PC-3 (cell line): ENCODE measurements at regions not wholly inside any gene's neighbourhood (a gene's known extent, or its start where the extent isn't known, plus 50 kb on each side); places are given as distances from the start of the nearest gene placed in this dataset.

ENCODE experiments used
- ATAC-seq: fragments of 200-7000 bp; cut with Tn5 transposase; 2 replicates; pipeline ENCODE4 v1.9.1; 2020; ENCODE audit warnings: mild to moderate bottlenecking, moderate library complexity
- BruUV-seq: library from RNA; stranded (reverse); fragments of 400-500 nt; replicated peaks from 2 replicates; lab custom pipeline; 2021; lab: Mats Ljungman, UMichigan
- CTCF ChIA-PET: fragments of 300-600 bp; sonication (Branson Sonifier 250); formaldehyde crosslinking; loops from one replicate; lab custom pipeline; 2022; ENCODE audit warnings: antibody characterized with exemption; lab: Charles Lee
- POLR2A ChIA-PET: fragments of 300-600 bp; sonication (Branson Sonifier 250); formaldehyde crosslinking; loops from one replicate; lab custom pipeline; 2022; ENCODE audit warnings: antibody characterized with exemption; ENCODE audit not compliant: unreplicated experiment; lab: Charles Lee
- DNase-seq: peaks from one replicate; pipeline ENCODE4 v3.0.0-alpha.2; 2015
- H2AFZ ChIP-seq: fragments of 300-600 bp; sonication (generic); 2 replicates; pipeline ENCODE4 v1.6.0; 2016; ENCODE audit warnings: antibody characterized with exemption, low read length
- H3F3A ChIP-seq: fragments of 300-600 bp; sonication (generic); one replicate; pipeline ENCODE4 v1.6.0; 2017; ENCODE audit warnings: antibody characterized with exemption, low read length, control low read depth, mild to moderate bottlenecking; ENCODE audit not compliant: unreplicated experiment
- H3K27ac ChIP-seq: fragments of 300-600 bp; sonication (generic); 2 replicates; pipeline ENCODE4 v1.5.1; 2016; ENCODE audit warnings: mild to moderate bottlenecking, low read length
- H3K27me3 ChIP-seq: fragments of 300-600 bp; sonication (generic); 2 replicates; pipeline ENCODE4 v1.6.1; 2016; ENCODE audit warnings: low read length, mixed read lengths
- H3K36me3 ChIP-seq: fragments of 300-600 bp; sonication (generic); 2 replicates; pipeline ENCODE4 v1.6.1; 2016; ENCODE audit warnings: low read depth, mixed run types, low read length, mixed read lengths
- H3K4me1 ChIP-seq: fragments of 300-600 bp; sonication (generic); 2 replicates; pipeline ENCODE4 v1.5.1; 2016; ENCODE audit warnings: low read length; ENCODE audit not compliant: insufficient read depth
- H3K4me2 ChIP-seq: fragments of 300-600 bp; sonication (generic); 2 replicates; pipeline ENCODE4 v1.6.0; 2016; ENCODE audit warnings: low read length
- H3K4me3 ChIP-seq: fragments of 300-600 bp; sonication (generic); 2 replicates; pipeline ENCODE4 v1.5.1; 2016; ENCODE audit warnings: mild to moderate bottlenecking, low read length, mixed read lengths
- H3K79me2 ChIP-seq: fragments of 300-600 bp; sonication (generic); 2 replicates; pipeline ENCODE4 v1.6.1; 2017; ENCODE audit warnings: low read length, mixed read lengths
- H3K9ac ChIP-seq: fragments of 300-600 bp; sonication (generic); 2 replicates; pipeline ENCODE4 v1.6.0; 2016; ENCODE audit warnings: mild to moderate bottlenecking, low read length
- H3K9me2 ChIP-seq: fragments of 300-600 bp; sonication (generic); replicated peaks from 2 replicates; pipeline ENCODE4 v1.6.1; 2016; ENCODE audit warnings: mixed run types, low read length, mixed read lengths
- H3K9me3 ChIP-seq: fragments of 300-600 bp; sonication (generic); 2 replicates; pipeline ENCODE4 v1.6.1; 2016; ENCODE audit warnings: low read length, mixed read lengths
- H4K20me1 ChIP-seq: fragments of 300-600 bp; sonication (generic); 2 replicates; pipeline ENCODE4 v1.6.1; 2016; ENCODE audit warnings: low read length, mixed read lengths
- EZH2 ChIP-seq: fragments of 300-600 bp; sonication (generic); IDR thresholded peaks from one replicate; pipeline ENCODE4 v1.6.1; 2017; ENCODE audit warnings: antibody characterized with exemption, mild to moderate bottlenecking, low read length; ENCODE audit not compliant: unreplicated experiment
- EZH2phosphoT487 ChIP-seq: fragments of 300-600 bp; sonication (generic); IDR thresholded peaks from 2 replicates; pipeline ENCODE4 v1.6.1; 2018; ENCODE audit warnings: mild to moderate bottlenecking, antibody characterized with exemption, low read length, borderline replicate concordance
- intact Hi-C: fragments of 100-400 bp; cut with micrococcal nuclease; formaldehyde crosslinking; loops from 2 replicates; pipeline ENCODE4 v1.9.0; 2023
- TF ChIP-seq, protein P1 (sequence below): fragments of 300-600 bp; sonication (generic); conservative IDR thresholded peaks from 2 replicates; pipeline ENCODE4 v1.5.1; 2017; ENCODE audit warnings: antibody characterized with exemption, low read depth, mild to moderate bottlenecking, low read length

DNA sequence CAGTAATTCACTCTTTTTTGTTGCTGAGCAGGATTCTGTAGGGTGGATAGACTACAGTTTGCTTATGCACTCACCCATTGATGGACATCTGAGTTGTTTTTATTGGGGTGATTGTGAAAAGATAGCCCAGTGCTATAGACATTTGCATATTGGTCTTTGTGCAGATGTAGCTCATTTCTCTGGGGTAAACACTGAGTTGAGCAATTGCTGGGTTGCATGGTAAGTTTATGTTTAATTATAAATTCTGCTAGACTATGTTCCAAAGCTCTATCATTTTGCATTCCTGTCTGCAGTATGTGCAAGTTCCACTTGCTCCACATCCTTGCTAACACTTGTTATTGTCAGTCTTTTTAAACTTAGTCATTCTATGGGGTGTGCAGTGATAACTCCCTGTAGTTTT lies 65.4 kb upstream of the RFLNA start:
- no peaks in the 10 kb centered on the region for H3K9me2 ChIP-seq
- no peak overlapping the region for H3K27ac ChIP-seq
- H3K79me2 ChIP-seq: no peaks in the 10 kb centered on the region
- H3F3A ChIP-seq: no peaks in the 10 kb centered on the region
- H2AFZ ChIP-seq: no peak overlapping the region
- peaks cover 91% of the 10 kb centered on the region for H3K27me3 ChIP-seq
- H3K9ac ChIP-seq: no peak overlapping the region
- no peaks in the 10 kb centered on the region for H4K20me1 ChIP-seq
- H3K36me3 ChIP-seq: no peaks in the 10 kb centered on the region
- no TSS peak for BruUV-seq
- ATAC-seq (no peak), DNase-seq (no peak)
- H3K9me3 ChIP-seq: no peaks in the 10 kb centered on the region
- ChIA-PET POLR2A (no interaction called here), CTCF (no interaction called here)
- no peak overlapping the region for H3K4me3 ChIP-seq
- H3K4me1 ChIP-seq: no peaks in the 10 kb centered on the region
- H3K4me2 ChIP-seq: no peak overlapping the region
- TF ChIP-seq EZH2 (no peak), EZH2phosphoT487 (no peak)
- TF ChIP-seq, protein P1, sequence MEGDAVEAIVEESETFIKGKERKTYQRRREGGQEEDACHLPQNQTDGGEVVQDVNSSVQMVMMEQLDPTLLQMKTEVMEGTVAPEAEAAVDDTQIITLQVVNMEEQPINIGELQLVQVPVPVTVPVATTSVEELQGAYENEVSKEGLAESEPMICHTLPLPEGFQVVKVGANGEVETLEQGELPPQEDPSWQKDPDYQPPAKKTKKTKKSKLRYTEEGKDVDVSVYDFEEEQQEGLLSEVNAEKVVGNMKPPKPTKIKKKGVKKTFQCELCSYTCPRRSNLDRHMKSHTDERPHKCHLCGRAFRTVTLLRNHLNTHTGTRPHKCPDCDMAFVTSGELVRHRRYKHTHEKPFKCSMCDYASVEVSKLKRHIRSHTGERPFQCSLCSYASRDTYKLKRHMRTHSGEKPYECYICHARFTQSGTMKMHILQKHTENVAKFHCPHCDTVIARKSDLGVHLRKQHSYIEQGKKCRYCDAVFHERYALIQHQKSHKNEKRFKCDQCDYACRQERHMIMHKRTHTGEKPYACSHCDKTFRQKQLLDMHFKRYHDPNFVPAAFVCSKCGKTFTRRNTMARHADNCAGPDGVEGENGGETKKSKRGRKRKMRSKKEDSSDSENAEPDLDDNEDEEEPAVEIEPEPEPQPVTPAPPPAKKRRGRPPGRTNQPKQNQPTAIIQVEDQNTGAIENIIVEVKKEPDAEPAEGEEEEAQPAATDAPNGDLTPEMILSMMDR: no peak
- intact Hi-C loops: no loop called here

DNA sequence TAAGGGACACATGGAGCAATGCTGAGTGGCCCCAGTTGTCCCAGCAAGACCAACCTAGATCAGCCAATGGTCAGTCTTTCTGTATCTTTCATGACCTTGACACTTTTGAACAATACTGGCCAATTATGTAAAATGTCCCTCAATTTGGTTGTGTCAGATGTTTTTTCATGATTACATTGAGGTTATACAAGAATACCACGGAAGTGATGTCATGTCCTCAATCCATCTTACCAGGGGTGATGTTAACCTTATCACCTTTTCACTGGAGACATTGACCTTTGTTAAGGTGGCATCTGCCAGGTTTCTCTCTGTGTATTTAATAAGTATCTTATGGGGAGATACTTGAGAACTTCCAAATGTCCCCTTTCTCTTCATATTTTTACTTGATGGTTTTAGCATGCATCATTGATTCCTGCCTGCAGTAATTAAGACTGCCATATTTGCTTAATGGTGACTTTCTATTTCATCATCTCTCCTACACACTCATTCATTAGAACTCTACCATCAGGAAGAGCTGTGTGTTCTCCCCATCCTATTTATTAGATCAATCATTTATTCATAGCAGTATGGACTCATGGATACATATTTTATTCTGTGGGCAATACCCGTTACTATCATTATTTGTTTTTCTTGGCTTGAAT lies 64.7 kb upstream of the RFLNA start:
- no peaks in the 10 kb centered on the region for H3K36me3 ChIP-seq
- POLR2A ChIA-PET: no interaction called here
- no peak overlapping the region for H2AFZ ChIP-seq
- no TSS peak for BruUV-seq
- H3K4me1 ChIP-seq: no peaks in the 10 kb centered on the region
- CTCF ChIA-PET: no interaction called here
- TF ChIP-seq EZH2 (no peak), EZH2phosphoT487 (no peak)
- TF ChIP-seq, protein P1: no peak
- no peak for DNase-seq
- no peaks in the 10 kb centered on the region for H3K9me2 ChIP-seq
- no peaks in the 10 kb centered on the region for H4K20me1 ChIP-seq
- intact Hi-C loops: no loop called here
- H3F3A ChIP-seq: no peaks in the 10 kb centered on the region
- no peak overlapping the region for H3K4me3 ChIP-seq
- no peak overlapping the region for H3K4me2 ChIP-seq
- no peaks in the 10 kb centered on the region for H3K9me3 ChIP-seq
- H3K27me3 ChIP-seq: peaks cover 84% of the 10 kb centered on the region
- H3K79me2 ChIP-seq: no peaks in the 10 kb centered on the region
- no peak overlapping the region for H3K9ac ChIP-seq
- no peak for ATAC-seq
- H3K27ac ChIP-seq: no peak overlapping the region

GRCh38 chr12:124230789-124231188 lies 64.1 kb upstream of the RFLNA start:
- Histone ChIP-seq H2AFZ (no peak overlapping the region), H3K9me2 (no peaks in the 10 kb centered on the region), H4K20me1 (no peaks in the 10 kb centered on the region), H3K4me2 (no peak overlapping the region), H3K4me1 (no peaks in the 10 kb centered on the region), H3K9me3 (no peaks in the 10 kb centered on the region), H3F3A (no peaks in the 10 kb centered on the region), H3K36me3 (no peaks in the 10 kb centered on the region), H3K27me3 (peaks cover 83% of the 10 kb centered on the region), H3K9ac (no peak overlapping the region), H3K4me3 (no peak overlapping the region), H3K79me2 (no peaks in the 10 kb centered on the region), H3K27ac (no peak overlapping the region)
- ATAC-seq (no peak), DNase-seq (no peak)
- no TSS peak for BruUV-seq
- CTCF ChIA-PET: no interaction called here
- POLR2A ChIA-PET: no interaction called here
- TF ChIP-seq, protein P1: no peak
- TF ChIP-seq EZH2phosphoT487 (no peak), EZH2 (no peak)
- intact Hi-C loops: no loop called here
